HG03558 (cell line): ENCODE measurements at regions not wholly inside any gene's neighbourhood (a gene's known extent, or its start where the extent isn't known, plus 50 kb on each side); places are given as distances from the start of the nearest gene placed in this dataset.
"Not testable (repeated sequence)": the region's sequence is repeated elsewhere in the genome, so short reads cannot be mapped to it uniquely, and the experiment has no call there.

ENCODE experiments used
- ATAC-seq: cut with Tn5 transposase; IDR thresholded peaks from one replicate; pipeline ENCODE4 v1.9.1; 2021; ENCODE audit warnings: moderate number of reproducible peaks; ENCODE audit not compliant: unreplicated experiment; ENCODE audit errors: extremely low read depth

GRCh38 chr12:41701943-41702601 is 442.6 kb downstream of the GXYLT1 start:
- no peak for ATAC-seq

DNA sequence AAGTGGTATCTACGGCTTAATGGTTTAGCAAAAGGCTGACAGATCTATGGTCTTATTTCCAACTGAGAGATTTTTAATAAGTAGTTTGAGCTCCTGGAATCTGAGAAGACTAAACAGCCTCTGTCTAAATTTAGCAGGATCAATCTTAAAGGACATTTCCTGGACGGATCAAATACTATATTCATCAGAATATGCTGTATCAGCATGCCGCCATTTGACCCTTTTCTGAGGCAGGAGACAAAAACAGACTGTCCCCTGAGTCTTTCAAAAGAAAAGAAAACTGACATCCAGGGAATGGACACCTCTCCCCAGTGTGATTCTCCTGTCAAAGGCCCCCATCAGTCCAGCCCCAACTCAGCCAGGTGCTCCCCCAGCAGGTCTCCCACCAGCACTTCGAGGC is 443.7 kb downstream of the GXYLT1 start:
- no peak for ATAC-seq

DNA sequence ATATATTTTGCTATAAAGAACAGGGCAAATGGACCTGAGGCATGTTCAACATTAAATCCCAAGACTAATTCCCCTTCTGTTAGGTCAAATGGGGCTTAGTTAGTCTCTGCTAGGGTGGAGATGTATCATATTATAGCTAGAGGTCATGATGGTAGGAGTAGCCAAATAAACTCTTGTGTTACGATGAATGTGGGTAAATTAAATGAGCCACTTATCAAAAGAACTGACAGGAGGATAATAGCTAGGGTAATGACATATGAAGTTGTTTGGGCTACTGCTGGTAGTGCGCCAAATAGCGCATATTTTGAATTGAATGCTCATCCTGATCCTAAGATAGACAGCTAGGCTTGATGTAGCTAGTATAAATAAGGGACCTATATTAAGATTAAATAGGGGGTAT is 445.0 kb downstream of the GXYLT1 start:
- ATAC-seq = no peak

DNA sequence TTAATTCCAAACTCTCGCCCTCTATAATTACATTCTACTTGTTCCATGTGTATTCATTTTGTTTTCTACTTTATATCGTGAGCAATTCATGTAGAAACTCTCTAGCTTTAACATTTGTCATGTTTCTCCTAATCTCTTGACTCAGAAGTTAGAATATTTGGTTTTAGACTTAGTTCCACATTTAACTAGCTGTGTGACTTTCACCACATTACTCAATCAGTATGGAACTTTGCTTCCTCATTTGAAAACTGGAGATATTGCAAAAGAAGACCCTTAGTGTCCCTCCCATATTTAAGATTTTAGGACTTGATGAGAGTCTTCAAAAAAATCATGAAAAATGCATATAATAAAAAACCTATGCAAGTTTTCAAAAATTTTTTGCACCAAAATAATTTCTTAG is 447.5 kb downstream of the GXYLT1 start:
- ATAC-seq = no peak

- no peak for ATAC-seq
Observed at GRCh38 chr12:41684997-41685396, 459.7 kb downstream of the GXYLT1 start.

GRCh38 chr12:41683513-41684240 is 461.0 kb downstream of the GXYLT1 start:
- no peak for ATAC-seq

DNA sequence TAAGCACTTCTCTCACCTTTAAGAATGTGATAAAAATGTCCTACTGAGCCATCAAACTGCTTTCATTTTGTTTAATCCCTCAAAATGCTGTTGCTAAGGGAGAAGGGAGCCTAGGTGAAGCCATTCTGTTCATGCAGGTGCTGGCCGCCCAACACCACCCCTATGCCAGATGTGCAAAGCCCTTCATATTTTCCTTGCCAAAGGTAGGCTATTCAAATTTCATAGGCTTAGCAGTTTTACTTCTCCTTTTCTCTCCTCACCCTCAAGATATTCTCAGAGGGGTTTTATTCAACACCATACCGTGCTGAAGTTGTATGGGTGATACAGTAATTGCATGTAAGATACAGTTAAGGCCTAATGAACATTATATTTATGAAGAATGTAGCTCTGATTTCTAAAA is 461.7 kb downstream of the GXYLT1 start:
- ATAC-seq = peak; percentile 78

- ATAC-seq = no peak
Observed at GRCh38 chr12:41681898-41682297, 462.8 kb downstream of the GXYLT1 start.

DNA sequence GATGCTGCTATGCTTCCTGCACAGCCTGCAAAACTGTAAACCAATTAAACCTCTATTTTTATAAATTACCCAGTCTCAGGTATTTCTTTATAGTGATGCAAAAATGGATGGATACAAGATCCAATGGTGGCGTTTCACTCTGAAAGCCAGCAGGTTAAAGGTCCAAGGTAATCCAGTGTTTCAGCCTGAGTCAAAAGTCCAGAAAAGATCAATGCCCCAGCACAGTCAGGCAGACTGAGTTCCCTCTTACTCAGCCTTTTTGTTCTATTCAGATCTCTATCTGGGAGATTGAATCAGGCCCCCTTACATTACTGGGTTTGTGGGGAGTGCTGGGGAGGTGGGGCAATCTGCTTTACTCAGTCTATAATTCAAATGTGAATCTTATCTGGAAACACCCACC is 464.5 kb downstream of the GXYLT1 start:
- no peak for ATAC-seq

DNA sequence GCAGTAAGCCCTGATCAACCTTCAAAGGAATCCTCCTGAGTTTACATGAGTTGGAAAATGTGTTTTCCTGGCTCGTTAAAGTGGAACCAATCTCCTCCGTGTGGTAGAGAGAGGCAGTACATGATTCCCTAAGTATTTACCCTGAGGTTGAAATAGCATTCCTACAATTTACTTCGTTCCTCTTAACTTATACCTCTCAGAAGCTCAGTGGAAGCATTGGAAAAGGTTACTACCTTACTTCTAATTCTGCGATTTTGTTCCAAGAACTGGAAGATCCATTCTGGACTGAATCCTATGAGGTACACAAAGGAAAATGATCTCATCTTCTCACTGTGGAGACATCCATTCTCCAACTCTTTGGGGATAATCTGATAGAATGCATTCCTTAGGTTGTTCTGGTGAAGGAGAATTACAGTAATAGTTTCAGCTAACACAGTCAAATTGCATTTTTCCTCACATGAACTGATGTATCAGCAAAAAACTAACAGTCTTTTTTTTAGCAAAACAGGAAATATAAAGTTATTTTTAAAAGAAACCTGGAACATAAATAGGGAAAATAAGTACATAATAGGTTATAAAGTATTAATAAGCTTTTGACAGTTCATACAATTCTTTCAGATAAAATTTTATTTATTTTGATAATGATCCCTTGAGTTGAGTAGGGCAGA is 475.6 kb downstream of the PDZRN4 start:
- ATAC-seq = no peak

GRCh38 chr12:41661141-41661765 is 473.1 kb downstream of the PDZRN4 start:
- no peak for ATAC-seq

DNA sequence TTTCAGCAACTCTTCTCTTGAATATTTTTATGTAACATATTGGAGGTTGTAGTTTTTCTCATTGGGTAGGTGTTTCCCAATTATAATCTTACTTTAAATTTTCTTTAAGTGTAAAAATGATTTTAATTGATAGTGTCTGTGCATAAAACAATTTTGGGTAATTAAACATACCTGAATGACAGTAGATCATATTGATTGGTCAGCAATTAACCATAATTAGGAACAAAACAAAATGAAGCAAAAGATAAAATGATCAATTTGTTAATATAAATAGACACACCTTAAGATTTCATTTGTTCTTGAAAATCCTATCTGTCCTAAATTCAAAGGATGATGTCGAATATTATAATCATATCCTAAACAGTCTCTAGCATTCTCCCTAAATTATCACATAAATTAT is 468.3 kb downstream of the PDZRN4 start:
- ATAC-seq = no peak

GRCh38 chr12:41653386-41654326 is 465.5 kb downstream of the PDZRN4 start:
- no peak for ATAC-seq

- no peak for ATAC-seq
Observed at GRCh38 chr12:41652981-41653380, 464.9 kb downstream of the PDZRN4 start.

GRCh38 chr12:41645624-41646023 is 457.5 kb downstream of the PDZRN4 start:
- no peak for ATAC-seq

- not testable (repeated sequence) for ATAC-seq
Observed at GRCh38 chr12:41642808-41643207, 454.7 kb downstream of the PDZRN4 start.

DNA sequence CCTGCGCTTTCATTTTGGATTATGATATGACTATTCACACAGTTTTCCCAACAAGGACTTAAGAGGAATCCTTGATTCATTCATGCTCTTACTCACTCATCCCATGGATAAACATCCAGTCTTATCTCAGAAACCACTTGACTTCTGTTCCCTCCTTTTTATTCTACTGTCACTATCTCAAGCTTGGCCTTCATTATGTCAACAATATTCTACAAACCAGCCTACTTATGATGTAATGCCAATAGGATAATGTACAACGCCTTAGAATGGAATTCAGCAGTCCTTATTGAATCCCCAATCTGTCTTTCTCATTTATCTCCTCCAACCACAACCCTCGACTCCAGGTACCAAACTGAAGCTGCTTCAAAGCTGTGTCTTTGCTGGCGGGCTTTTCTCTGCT is 448.5 kb downstream of the PDZRN4 start:
- no peak for ATAC-seq

GRCh38 chr12:41635626-41636364 is 447.7 kb downstream of the PDZRN4 start:
- ATAC-seq = no peak

GRCh38 chr12:41634091-41634490 is 446.0 kb downstream of the PDZRN4 start:
- ATAC-seq = no peak
